H1 (cell line): ENCODE measurements at regions not wholly inside any gene's neighbourhood (a gene's known extent, or its start where the extent isn't known, plus 50 kb on each side); places are given as distances from the start of the nearest gene placed in this dataset.

ENCODE experiments used
- CBX5 ChIP-seq: fragments of 300-800, 300-1000 bp; sonication (generic); IDR thresholded peaks from 2 replicates; pipeline ENCODE4 v1.7.1; 2016; ENCODE audit warnings: antibody characterized with exemption, low read length, low read depth
- YY1 ChIP-seq: IDR thresholded peaks from 2 replicates; pipeline ENCODE4 v1.6.1; 2011; ENCODE audit warnings: low read depth, mild to moderate bottlenecking, low read length
- TF ChIP-seq, protein P1 (sequence below): fragments of 300-600 bp; sonication (generic); IDR thresholded peaks from 2 replicates; pipeline ENCODE4 v1.7.1; 2012; ENCODE audit warnings: low read length, moderate library complexity, mild to moderate bottlenecking, inconsistent platforms; ENCODE audit not compliant: insufficient replicate concordance

DNA sequence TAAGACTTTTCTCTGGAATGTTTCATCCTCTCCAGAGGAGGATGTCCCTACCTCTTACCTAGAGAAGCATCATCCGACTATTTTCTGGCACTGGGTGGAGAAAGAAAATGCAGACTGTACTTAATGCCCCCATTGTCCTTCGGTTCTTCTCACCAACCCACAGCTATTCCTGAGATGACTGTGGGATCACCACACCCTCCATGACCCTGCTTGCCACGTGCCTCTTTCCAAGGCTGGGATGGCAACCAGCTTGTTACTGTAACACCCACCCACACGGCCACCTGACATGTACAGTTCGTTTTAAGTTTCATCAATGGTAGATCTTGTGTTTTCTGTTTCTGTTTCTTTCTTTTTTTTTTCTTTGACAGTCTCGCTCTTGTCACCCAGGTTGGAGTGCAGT, 365.2 kb downstream of the FBXO15 start (continued):
- TF ChIP-seq, protein P1, sequence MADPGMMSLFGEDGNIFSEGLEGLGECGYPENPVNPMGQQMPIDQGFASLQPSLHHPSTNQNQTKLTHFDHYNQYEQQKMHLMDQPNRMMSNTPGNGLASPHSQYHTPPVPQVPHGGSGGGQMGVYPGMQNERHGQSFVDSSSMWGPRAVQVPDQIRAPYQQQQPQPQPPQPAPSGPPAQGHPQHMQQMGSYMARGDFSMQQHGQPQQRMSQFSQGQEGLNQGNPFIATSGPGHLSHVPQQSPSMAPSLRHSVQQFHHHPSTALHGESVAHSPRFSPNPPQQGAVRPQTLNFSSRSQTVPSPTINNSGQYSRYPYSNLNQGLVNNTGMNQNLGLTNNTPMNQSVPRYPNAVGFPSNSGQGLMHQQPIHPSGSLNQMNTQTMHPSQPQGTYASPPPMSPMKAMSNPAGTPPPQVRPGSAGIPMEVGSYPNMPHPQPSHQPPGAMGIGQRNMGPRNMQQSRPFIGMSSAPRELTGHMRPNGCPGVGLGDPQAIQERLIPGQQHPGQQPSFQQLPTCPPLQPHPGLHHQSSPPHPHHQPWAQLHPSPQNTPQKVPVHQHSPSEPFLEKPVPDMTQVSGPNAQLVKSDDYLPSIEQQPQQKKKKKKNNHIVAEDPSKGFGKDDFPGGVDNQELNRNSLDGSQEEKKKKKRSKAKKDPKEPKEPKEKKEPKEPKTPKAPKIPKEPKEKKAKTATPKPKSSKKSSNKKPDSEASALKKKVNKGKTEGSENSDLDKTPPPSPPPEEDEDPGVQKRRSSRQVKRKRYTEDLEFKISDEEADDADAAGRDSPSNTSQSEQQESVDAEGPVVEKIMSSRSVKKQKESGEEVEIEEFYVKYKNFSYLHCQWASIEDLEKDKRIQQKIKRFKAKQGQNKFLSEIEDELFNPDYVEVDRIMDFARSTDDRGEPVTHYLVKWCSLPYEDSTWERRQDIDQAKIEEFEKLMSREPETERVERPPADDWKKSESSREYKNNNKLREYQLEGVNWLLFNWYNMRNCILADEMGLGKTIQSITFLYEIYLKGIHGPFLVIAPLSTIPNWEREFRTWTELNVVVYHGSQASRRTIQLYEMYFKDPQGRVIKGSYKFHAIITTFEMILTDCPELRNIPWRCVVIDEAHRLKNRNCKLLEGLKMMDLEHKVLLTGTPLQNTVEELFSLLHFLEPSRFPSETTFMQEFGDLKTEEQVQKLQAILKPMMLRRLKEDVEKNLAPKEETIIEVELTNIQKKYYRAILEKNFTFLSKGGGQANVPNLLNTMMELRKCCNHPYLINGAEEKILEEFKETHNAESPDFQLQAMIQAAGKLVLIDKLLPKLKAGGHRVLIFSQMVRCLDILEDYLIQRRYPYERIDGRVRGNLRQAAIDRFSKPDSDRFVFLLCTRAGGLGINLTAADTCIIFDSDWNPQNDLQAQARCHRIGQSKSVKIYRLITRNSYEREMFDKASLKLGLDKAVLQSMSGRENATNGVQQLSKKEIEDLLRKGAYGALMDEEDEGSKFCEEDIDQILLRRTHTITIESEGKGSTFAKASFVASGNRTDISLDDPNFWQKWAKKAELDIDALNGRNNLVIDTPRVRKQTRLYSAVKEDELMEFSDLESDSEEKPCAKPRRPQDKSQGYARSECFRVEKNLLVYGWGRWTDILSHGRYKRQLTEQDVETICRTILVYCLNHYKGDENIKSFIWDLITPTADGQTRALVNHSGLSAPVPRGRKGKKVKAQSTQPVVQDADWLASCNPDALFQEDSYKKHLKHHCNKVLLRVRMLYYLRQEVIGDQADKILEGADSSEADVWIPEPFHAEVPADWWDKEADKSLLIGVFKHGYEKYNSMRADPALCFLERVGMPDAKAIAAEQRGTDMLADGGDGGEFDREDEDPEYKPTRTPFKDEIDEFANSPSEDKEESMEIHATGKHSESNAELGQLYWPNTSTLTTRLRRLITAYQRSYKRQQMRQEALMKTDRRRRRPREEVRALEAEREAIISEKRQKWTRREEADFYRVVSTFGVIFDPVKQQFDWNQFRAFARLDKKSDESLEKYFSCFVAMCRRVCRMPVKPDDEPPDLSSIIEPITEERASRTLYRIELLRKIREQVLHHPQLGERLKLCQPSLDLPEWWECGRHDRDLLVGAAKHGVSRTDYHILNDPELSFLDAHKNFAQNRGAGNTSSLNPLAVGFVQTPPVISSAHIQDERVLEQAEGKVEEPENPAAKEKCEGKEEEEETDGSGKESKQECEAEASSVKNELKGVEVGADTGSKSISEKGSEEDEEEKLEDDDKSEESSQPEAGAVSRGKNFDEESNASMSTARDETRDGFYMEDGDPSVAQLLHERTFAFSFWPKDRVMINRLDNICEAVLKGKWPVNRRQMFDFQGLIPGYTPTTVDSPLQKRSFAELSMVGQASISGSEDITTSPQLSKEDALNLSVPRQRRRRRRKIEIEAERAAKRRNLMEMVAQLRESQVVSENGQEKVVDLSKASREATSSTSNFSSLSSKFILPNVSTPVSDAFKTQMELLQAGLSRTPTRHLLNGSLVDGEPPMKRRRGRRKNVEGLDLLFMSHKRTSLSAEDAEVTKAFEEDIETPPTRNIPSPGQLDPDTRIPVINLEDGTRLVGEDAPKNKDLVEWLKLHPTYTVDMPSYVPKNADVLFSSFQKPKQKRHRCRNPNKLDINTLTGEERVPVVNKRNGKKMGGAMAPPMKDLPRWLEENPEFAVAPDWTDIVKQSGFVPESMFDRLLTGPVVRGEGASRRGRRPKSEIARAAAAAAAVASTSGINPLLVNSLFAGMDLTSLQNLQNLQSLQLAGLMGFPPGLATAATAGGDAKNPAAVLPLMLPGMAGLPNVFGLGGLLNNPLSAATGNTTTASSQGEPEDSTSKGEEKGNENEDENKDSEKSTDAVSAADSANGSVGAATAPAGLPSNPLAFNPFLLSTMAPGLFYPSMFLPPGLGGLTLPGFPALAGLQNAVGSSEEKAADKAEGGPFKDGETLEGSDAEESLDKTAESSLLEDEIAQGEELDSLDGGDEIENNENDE, result no peak
- TF ChIP-seq YY1, result no peak
- TF ChIP-seq CBX5, result no peak
- TF ChIP-seq, all 59 proteins: peak for 0
